ENCODE measurements at regions not wholly inside any gene's neighbourhood (a gene's known extent, or its start where the extent isn't known, plus 50 kb on each side); places are given as distances from the start of the nearest gene placed in this dataset.

GRCh38 chr12:91937009-91937408 lies 208.6 kb downstream of the BTG1 start:
- no peak for TF ChIP-seq CTCF (conservative IDR thresholded peaks at IDR 0.05; ENCODE audit: low read depth, low read length)
- DNase-seq (ENCODE audit: low read depth): no peak
- no peak overlapping the region for H3K4me3 ChIP-seq (ENCODE audit: low read depth, low read length)

- TF ChIP-seq CTCF (conservative IDR thresholded peaks at IDR 0.05; ENCODE audit: low read depth, low read length): no peak
- no peak for DNase-seq (ENCODE audit: low read depth)
- no peak overlapping the region for H3K4me3 ChIP-seq (ENCODE audit: low read depth, low read length)
Measured at GRCh38 chr12:91935296-91935695, 210.3 kb downstream of the BTG1 start.

- H3K4me3 ChIP-seq (ENCODE audit: low read depth, low read length): no peak overlapping the region
- DNase-seq (ENCODE audit: low read depth): no peak
- no peak for TF ChIP-seq CTCF (conservative IDR thresholded peaks at IDR 0.05; ENCODE audit: low read depth, low read length)
Measured at GRCh38 chr12:91931111-91931510, 214.5 kb downstream of the BTG1 start.

GRCh38 chr12:91928501-91928900 lies 217.1 kb downstream of the BTG1 start:
- no peak for TF ChIP-seq CTCF (conservative IDR thresholded peaks at IDR 0.05; ENCODE audit: low read depth, low read length)
- H3K4me3 ChIP-seq (ENCODE audit: low read depth, low read length): no peak overlapping the region
- no peak for DNase-seq (ENCODE audit: low read depth)

GRCh38 chr12:91926848-91927247 lies 218.8 kb downstream of the BTG1 start:
- no peak overlapping the region for H3K4me3 ChIP-seq (ENCODE audit: low read depth, low read length)
- TF ChIP-seq CTCF (conservative IDR thresholded peaks at IDR 0.05; ENCODE audit: low read depth, low read length): no peak
- DNase-seq (ENCODE audit: low read depth): peak; percentile 15

GRCh38 chr12:91924827-91925226 lies 220.8 kb downstream of the BTG1 start:
- no peak overlapping the region for H3K4me3 ChIP-seq (ENCODE audit: low read depth, low read length)
- no peak for DNase-seq (ENCODE audit: low read depth)
- no peak for TF ChIP-seq CTCF (conservative IDR thresholded peaks at IDR 0.05; ENCODE audit: low read depth, low read length)

GRCh38 chr12:91923864-91924263 lies 221.8 kb downstream of the BTG1 start:
- H3K4me3 ChIP-seq (ENCODE audit: low read depth, low read length): no peak overlapping the region
- no peak for DNase-seq (ENCODE audit: low read depth)
- TF ChIP-seq CTCF (conservative IDR thresholded peaks at IDR 0.05; ENCODE audit: low read depth, low read length): no peak
